Pancreas (tissue), 10 donors: ENCODE measurements at regions not wholly inside any gene's neighbourhood (a gene's known extent, or its start where the extent isn't known, plus 50 kb on each side); places are given as distances from the start of the nearest gene placed in this dataset.
A peak's percentile ranks its signal among the peaks of the same experiment; 100 is the strongest.

Source experiments
- ATAC-seq, 4 donors: fragments of 200-7000 bp; cut with Tn5 transposase; one replicate each; pipeline versions ENCODE4 v1.8.0 to v1.9.1; 2020; ENCODE audit warnings: mild to moderate bottlenecking in 4 of 4, moderate library complexity in 4 of 4
- DNase-seq, 6 donors: peaks; one replicate each; pipeline ENCODE4 v3.0.0-alpha.2; 2020
- FAIRE-seq: peaks from 2 replicates; lab custom pipeline; 2012; peaks lifted over from hg19 to GRCh38; lab: Jason Lieb, UNC
- H3K27ac ChIP-seq, 4 donors: fragments of 200-600 bp; sonication (generic); 1 replicate in 3 of 4; 2 replicates in 1 of 4; pipeline versions ENCODE4 v1.5.0 to v1.8.0; 2020
- H3K27me3 ChIP-seq, 4 donors: fragments of 200-600 bp; one replicate each; pipeline ENCODE4 v1.8.0; 2021
- H3K36me3 ChIP-seq, 3 donors: fragments of 200-600 bp; sonication (generic) in 1 of 3; one replicate each; pipeline versions ENCODE4 v1.5.0 to v1.8.0; 2020 to 2021
- H3K4me1 ChIP-seq, 3 donors: fragments of 200-600 bp; one replicate each; pipeline ENCODE4 v1.8.0; 2021
- H3K4me3 ChIP-seq, 4 donors: fragments of 200-600 bp; sonication (generic) in 2 of 4; one replicate each; pipeline versions ENCODE4 v1.5.0 to v1.8.0; 2020 to 2021
- H3K9me3 ChIP-seq, 4 donors: fragments of 200-600 bp; one replicate each; pipeline ENCODE4 v1.8.0; 2021
- CTCF ChIP-seq, 4 donors: fragments of 200-600 bp; sonication (generic) in 3 of 4; IDR thresholded peaks; one replicate each; pipeline versions ENCODE4 v1.5.0 to v1.8.0; 2021; ENCODE audit warnings: antibody characterized with exemption in 4 of 4
- WGBS, 2 donors: extraction: QIAGEN DNeasy Blood & Tissue Kit; methylation state at CpG; one replicate each; pipeline ENCODE4 v1.1.7; 2013; 5-methylcytosine and 5-hydroxymethylcytosine counted together
- intact Hi-C, 3 donors: fragments of 100-400 bp; cut with DNase I; formaldehyde crosslinking; loops; one replicate each; pipeline versions ENCODE4 v1.11.1 to v1.14.2; 2022
- donor health status: healthy with polysubstance abuse.
- donor health status: DM: no; HTN: no; CAD: no; lungs with moderate emphysema.
- donor health status: DM: no; HTN: no; CAD: no.
- donor health status: control.
- donor health status: control.
- donor health status: Bipolar disorder and iron deficiency.
- donor health status: DM: yes; HTN: yes; CAD: no.
- donor health status: DM: no; HTN: no; CAD: no.
- donor health status: DM: no; HTN: no; CAD: no.
- donor health status: DM: yes; HTN: yes; CAD: no.

- WGBS, 2 donors: 73 to 80% methylated on average over 4 of the region's 4 CpGs
- Histone ChIP-seq H3K4me1 (peaks cover 7 to 11% (median 10%) of the 10 kb centered on the region in 3 donors), H3K36me3 (no peaks in the 10 kb centered on the region), H3K9me3 (no peaks in the 10 kb centered on the region), H3K4me3 (no peak overlapping the region), H3K27ac (peak overlapping the region in 1 of 4 donors; percentile 64), H3K27me3 (no peaks in the 10 kb centered on the region)
- intact Hi-C loops: no loop called here
- no peak for TF ChIP-seq CTCF (IDR thresholded peaks at IDR 0.05)
- ATAC-seq (no peak), DNase-seq (peak in 1 of 6 donors; percentile 33), FAIRE-seq (no peak)
Measured at GRCh38 chr22:49063545-49063890, 764.2 kb downstream of the BRD1 start.

GRCh38 chr22:49062802-49063544 lies 764.7 kb downstream of the BRD1 start:
- H3K27ac ChIP-seq: peak overlapping the region; percentile 45 to 78 (median 70)
- FAIRE-seq: no peak
- no peak overlapping the region for H3K4me3 ChIP-seq
- 47 to 52% methylated on average over 12 of the region's 12 CpGs for WGBS, 2 donors
- intact Hi-C loops: no loop called here
- H3K36me3 ChIP-seq: no peaks in the 10 kb centered on the region
- peak in 1 of 4 donors; percentile 13 for ATAC-seq
- TF ChIP-seq CTCF (IDR thresholded peaks at IDR 0.05): no peak
- DNase-seq: peak in 2 of 6 donors; percentile 50 to 52
- H3K4me1 ChIP-seq: peaks cover 7 to 11% (median 10%) of the 10 kb centered on the region in 3 donors
- H3K27me3 ChIP-seq: no peaks in the 10 kb centered on the region
- no peaks in the 10 kb centered on the region for H3K9me3 ChIP-seq

GRCh38 chr22:49062155-49062801 lies 765.4 kb downstream of the BRD1 start:
- H3K4me3 ChIP-seq: no peak overlapping the region
- FAIRE-seq (no peak), ATAC-seq (peak; percentile 94 to 96 (median 96)), DNase-seq (peak; percentile 74 to 95 (median 93))
- 31 to 33% methylated on average over 17 of the region's 17 CpGs for WGBS, 2 donors
- H3K36me3 ChIP-seq: no peaks in the 10 kb centered on the region
- H3K4me1 ChIP-seq: peaks cover 7 to 11% (median 10%) of the 10 kb centered on the region in 3 donors
- no peaks in the 10 kb centered on the region for H3K27me3 ChIP-seq
- intact Hi-C loops: no loop called here
- H3K27ac ChIP-seq: peak overlapping the region; percentile 64 to 79 (median 78)
- no peak for TF ChIP-seq CTCF (IDR thresholded peaks at IDR 0.05)
- no peaks in the 10 kb centered on the region for H3K9me3 ChIP-seq

GRCh38 chr22:49057910-49058309 lies 769.8 kb downstream of the BRD1 start:
- DNase-seq (peak in 1 of 6 donors; percentile 26), FAIRE-seq (no peak), ATAC-seq (no peak)
- no peak overlapping the region for H3K27ac ChIP-seq
- no peak overlapping the region for H3K4me3 ChIP-seq
- no peak for TF ChIP-seq CTCF (IDR thresholded peaks at IDR 0.05)
- no peaks in the 10 kb centered on the region for H3K9me3 ChIP-seq
- H3K27me3 ChIP-seq: no peaks in the 10 kb centered on the region
- 87 to 88% methylated on average over 7 of the region's 7 CpGs for WGBS, 2 donors
- intact Hi-C loops: no loop called here
- peaks cover 7 to 11% (median 10%) of the 10 kb centered on the region in 3 donors for H3K4me1 ChIP-seq
- no peaks in the 10 kb centered on the region for H3K36me3 ChIP-seq

GRCh38 chr22:49056301-49056700 lies 771.4 kb downstream of the BRD1 start:
- ATAC-seq: no peak
- H3K4me3 ChIP-seq: no peak overlapping the region
- no peaks in the 10 kb centered on the region for H3K36me3 ChIP-seq
- WGBS, 2 donors: 88 to 90% methylated on average over 4 of the region's 4 CpGs
- peaks cover 0 to 4% (median 4%) of the 10 kb centered on the region in 3 donors for H3K4me1 ChIP-seq
- H3K27ac ChIP-seq: no peak overlapping the region
- DNase-seq: peak in 1 of 6 donors; percentile 8
- no peak for FAIRE-seq
- H3K27me3 ChIP-seq: no peaks in the 10 kb centered on the region
- intact Hi-C loops: no loop called here
- no peak for TF ChIP-seq CTCF (IDR thresholded peaks at IDR 0.05)
- no peaks in the 10 kb centered on the region for H3K9me3 ChIP-seq
